BE2C (cell line): ENCODE measurements at regions not wholly inside any gene's neighbourhood (a gene's known extent, or its start where the extent isn't known, plus 50 kb on each side); places are given as distances from the start of the nearest gene placed in this dataset.

ENCODE experiments used
- DNase-seq: peaks from one replicate; pipeline ENCODE4 v3.0.0-alpha.2; 2020
- H3K27me3 ChIP-seq: fragments of 250-450 bp; sonication (Bioruptor Pico); 2 replicates; pipeline ENCODE4 v1.5.1; 2020; ENCODE audit warnings: mild to moderate bottlenecking
- H3K36me3 ChIP-seq: fragments of 250-450 bp; sonication (Bioruptor Pico); 2 replicates; pipeline ENCODE4 v1.5.1; 2020; ENCODE audit warnings: mild to moderate bottlenecking
- H3K4me1 ChIP-seq: fragments of 250-450 bp; sonication (Bioruptor Pico); 2 replicates; pipeline ENCODE4 v1.5.1; 2020
- H3K4me3 ChIP-seq: 2 replicates; pipeline ENCODE4 v1.5.1; 2011; ENCODE audit warnings: low read depth, low read length
- H3K9me3 ChIP-seq: fragments of 250-450 bp; sonication (Bioruptor Pico); 2 replicates; pipeline ENCODE4 v1.5.1; 2020
- TF ChIP-seq, protein P1 (sequence below): IDR thresholded peaks from 2 replicates; pipeline ENCODE4 v1.5.1; 2012; ENCODE audit warnings: mild to moderate bottlenecking, low read depth, low read length

DNA sequence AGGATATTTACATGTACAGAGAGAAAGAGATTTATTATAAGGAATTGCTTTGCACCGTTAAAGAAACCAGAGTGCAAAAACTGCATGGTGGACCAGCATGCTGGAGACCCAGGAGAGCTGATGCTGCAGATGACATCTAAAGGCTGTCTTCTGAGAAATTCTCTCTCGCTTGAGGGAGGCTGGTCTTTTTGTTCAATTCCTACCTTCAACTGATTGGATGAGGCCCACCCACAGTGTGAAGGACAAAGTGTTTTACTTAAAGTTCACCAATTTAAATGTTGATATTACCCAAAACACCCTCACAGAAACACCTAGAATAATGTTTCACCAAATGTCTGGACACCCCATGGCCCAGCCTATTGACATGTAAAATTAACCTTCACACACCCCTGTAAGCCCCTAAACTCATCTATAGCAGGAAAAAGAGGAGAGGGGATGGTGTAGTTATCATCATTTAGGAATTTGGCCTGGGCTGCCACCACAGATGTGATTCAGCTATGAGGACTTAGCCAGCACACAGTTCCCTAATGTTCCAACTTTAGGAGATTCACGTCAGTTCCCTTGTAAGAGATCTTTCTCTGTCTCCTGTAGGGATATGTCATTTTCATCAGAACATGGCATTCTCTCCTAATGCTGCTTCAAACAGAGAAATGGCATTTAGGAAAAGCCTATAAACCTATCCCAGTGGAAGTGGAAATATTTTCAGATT is 358.2 kb upstream of the TLE4 start:
- DNase-seq, result no peak
- H3K27me3 ChIP-seq, result no peaks in the 10 kb centered on the region
- no peak overlapping the region for H3K4me3 ChIP-seq
- TF ChIP-seq, protein P1, sequence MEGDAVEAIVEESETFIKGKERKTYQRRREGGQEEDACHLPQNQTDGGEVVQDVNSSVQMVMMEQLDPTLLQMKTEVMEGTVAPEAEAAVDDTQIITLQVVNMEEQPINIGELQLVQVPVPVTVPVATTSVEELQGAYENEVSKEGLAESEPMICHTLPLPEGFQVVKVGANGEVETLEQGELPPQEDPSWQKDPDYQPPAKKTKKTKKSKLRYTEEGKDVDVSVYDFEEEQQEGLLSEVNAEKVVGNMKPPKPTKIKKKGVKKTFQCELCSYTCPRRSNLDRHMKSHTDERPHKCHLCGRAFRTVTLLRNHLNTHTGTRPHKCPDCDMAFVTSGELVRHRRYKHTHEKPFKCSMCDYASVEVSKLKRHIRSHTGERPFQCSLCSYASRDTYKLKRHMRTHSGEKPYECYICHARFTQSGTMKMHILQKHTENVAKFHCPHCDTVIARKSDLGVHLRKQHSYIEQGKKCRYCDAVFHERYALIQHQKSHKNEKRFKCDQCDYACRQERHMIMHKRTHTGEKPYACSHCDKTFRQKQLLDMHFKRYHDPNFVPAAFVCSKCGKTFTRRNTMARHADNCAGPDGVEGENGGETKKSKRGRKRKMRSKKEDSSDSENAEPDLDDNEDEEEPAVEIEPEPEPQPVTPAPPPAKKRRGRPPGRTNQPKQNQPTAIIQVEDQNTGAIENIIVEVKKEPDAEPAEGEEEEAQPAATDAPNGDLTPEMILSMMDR, result no peak
- no peaks in the 10 kb centered on the region for H3K9me3 ChIP-seq
- H3K4me1 ChIP-seq, result peaks cover 5% of the 10 kb centered on the region; the same call in 1 of the 2 replicates
- H3K36me3 ChIP-seq, result no peaks in the 10 kb centered on the region

DNA sequence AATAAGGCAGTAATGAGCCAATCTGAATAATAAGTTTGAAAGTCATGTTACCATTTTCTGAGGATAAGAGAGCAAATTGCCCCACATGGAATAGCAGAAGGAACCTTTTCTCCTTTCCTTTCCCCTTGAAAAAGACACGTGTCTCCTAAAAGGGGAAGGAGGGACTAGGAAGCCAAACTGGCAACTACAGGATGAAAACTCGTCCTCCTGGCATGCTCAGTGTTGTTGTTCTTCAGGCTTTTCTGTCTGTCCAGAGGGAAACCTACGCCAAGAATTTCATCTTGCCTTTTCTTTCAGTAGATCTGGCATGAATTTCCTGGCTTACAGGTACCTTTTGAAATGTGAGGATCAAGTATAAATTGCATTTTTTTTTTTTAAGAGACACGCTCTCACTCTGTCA is 355.9 kb upstream of the TLE4 start:
- no peak for DNase-seq
- no peaks in the 10 kb centered on the region for H3K36me3 ChIP-seq
- H3K27me3 ChIP-seq, result no peaks in the 10 kb centered on the region
- H3K9me3 ChIP-seq, result no peaks in the 10 kb centered on the region
- H3K4me1 ChIP-seq, result no peaks in the 10 kb centered on the region
- no peak overlapping the region for H3K4me3 ChIP-seq
- TF ChIP-seq, protein P1, result no peak

DNA sequence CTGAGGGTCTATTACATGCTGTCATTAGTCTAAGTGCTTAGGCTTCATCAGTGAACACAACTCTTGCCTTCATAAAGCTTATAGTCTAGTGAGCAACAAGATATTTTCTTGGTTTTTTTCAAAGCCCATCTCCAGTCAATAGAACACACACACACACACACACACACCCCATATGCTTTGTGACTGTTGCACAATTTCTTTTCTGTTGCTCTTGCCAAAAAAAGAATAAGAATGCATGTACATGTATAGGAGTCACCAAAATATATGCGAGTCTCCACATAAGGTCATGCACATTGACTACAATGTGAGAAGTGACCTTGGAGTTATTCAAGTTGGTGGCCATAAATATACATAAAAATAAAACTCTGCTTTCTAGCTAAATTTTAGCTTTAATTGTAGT is 351.5 kb upstream of the TLE4 start:
- no peak overlapping the region for H3K4me3 ChIP-seq
- DNase-seq, result no peak
- H3K9me3 ChIP-seq, result no peaks in the 10 kb centered on the region
- H3K36me3 ChIP-seq, result no peaks in the 10 kb centered on the region
- H3K4me1 ChIP-seq, result no peaks in the 10 kb centered on the region
- TF ChIP-seq, protein P1, result no peak
- no peaks in the 10 kb centered on the region for H3K27me3 ChIP-seq

DNA sequence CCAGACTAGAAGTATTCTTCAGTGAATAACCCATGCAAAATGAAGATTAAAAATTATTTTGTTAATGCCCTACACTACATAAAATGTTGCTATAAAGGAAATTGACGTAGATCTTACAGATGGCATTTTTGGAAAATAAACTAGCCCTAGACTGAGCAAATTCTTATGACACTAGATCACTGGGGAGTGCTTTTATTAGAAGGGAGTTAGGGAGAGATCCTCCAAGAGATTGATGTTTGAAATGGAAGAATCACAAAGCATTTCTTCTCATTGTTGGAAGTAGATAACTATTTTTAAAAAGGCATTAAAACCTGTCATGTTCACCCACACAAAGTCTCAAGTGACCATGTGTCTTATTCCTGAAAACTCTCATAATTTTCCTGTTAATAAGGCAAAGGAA is 351.1 kb upstream of the TLE4 start:
- no peaks in the 10 kb centered on the region for H3K36me3 ChIP-seq
- H3K27me3 ChIP-seq, result no peaks in the 10 kb centered on the region
- H3K4me1 ChIP-seq, result no peaks in the 10 kb centered on the region
- TF ChIP-seq, protein P1, result no peak
- no peak overlapping the region for H3K4me3 ChIP-seq
- H3K9me3 ChIP-seq, result no peaks in the 10 kb centered on the region
- no peak for DNase-seq

DNA sequence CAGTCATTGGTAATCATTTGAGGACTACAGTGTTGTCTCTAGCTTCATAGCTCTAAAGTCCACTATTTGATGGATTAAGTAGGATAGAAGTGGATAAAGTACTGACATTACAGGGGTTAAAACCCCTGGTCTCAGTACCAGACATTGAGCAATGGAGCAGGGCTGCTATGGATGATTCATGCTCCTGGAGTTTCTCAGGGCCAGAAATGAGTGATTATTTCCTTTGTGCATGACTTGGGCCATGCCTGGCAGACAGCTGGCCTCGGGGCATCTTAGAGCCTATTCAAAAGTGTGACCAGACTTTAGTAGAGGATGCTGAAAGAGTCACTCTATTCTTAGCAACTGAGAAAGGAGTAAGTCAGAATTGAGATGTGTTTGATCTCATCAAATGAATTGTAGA is 350.7 kb upstream of the TLE4 start:
- no peaks in the 10 kb centered on the region for H3K9me3 ChIP-seq
- H3K4me3 ChIP-seq, result no peak overlapping the region
- DNase-seq, result peak; percentile 54
- no peaks in the 10 kb centered on the region for H3K4me1 ChIP-seq
- TF ChIP-seq, protein P1, result no peak
- no peaks in the 10 kb centered on the region for H3K36me3 ChIP-seq
- no peaks in the 10 kb centered on the region for H3K27me3 ChIP-seq

DNA sequence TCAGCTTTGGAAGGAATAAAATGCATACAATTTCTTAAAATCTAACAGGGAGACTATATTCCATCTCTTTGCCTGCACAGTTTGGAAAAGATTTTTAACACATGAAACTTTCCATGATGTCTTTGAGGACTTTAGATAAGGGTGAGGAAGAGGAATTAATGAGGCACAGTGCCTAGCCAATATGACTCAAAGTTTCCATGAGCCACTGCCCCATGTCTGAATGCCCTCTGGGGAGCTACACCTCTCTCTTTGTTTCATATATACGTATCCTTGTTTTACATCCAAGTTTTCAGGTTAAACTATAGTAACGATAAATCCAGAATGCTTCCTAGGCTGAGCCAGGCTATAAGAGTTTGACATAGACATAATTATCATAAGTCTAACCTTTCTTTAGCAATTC is 349.3 kb upstream of the TLE4 start:
- no peak for DNase-seq
- H3K27me3 ChIP-seq, result no peaks in the 10 kb centered on the region
- no peaks in the 10 kb centered on the region for H3K9me3 ChIP-seq
- H3K36me3 ChIP-seq, result no peaks in the 10 kb centered on the region
- no peak overlapping the region for H3K4me3 ChIP-seq
- TF ChIP-seq, protein P1, result no peak
- no peaks in the 10 kb centered on the region for H3K4me1 ChIP-seq
